H7 (cell line): ENCODE measurements at regions not wholly inside any gene's neighbourhood (a gene's known extent, or its start where the extent isn't known, plus 50 kb on each side); places are given as distances from the start of the nearest gene placed in this dataset.

Experiments
- DNase-seq: peaks from one replicate; pipeline ENCODE4 v3.0.0; 2012
- H3K27me3 ChIP-seq: 2 replicates; pipeline ENCODE4 v1.6.0; 2011; ENCODE audit warnings: mild to moderate bottlenecking, low read length; ENCODE audit not compliant: control insufficient read depth, insufficient read depth
- H3K36me3 ChIP-seq: replicated peaks from 2 replicates; pipeline ENCODE4 v1.5.1; 2011; ENCODE audit warnings: low read length; ENCODE audit not compliant: control insufficient read depth, insufficient read depth
- H3K4me3 ChIP-seq: 2 replicates; pipeline ENCODE4 v1.5.1; 2011; ENCODE audit warnings: low read depth, mild to moderate bottlenecking, control low read depth, low read length, moderate library complexity; ENCODE audit not compliant: insufficient read depth

DNA sequence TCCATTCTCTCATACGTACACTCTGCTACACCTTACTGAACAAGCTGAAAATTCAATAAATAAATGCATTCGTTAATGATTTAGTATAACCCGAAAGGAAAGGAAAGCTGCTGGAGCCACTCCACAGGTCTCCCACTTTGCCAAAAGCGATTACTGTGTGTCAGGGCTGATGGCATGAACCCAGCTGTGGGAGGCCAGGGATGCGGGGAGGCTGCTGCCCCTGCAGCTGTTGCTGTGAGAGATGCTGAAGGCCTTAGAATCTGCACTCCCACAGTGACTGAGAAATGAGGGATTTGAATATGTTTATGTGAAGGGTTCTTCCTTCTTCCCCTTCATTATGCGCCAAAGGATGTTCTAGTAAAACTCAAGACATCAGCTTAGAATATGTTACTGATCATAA lies 58.7 kb upstream of the NBEA start:
- H3K36me3 ChIP-seq, result no peaks in the 10 kb centered on the region
- no peaks in the 10 kb centered on the region for H3K27me3 ChIP-seq
- no peak overlapping the region for H3K4me3 ChIP-seq
- DNase-seq, result no peak

DNA sequence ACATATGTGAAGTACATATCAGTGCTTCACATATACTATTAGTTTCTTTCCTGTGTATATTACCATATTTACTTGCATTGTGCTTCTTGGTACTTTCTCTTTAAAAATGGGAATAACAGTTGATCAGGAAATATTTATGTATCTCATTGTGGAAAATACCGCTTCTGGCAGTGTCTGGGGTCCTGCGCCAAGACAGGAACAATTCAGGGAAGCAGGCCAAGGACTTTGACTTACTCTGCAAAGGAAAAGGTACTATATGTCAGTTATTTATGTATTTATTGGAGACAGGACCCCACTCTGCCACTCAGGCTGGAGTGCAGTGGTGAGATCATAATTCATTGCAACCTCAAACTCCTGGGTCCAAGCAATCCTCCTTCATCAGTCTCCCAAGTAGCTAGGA lies 57.7 kb upstream of the NBEA start:
- H3K36me3 ChIP-seq, result no peaks in the 10 kb centered on the region
- DNase-seq, result no peak

DNA sequence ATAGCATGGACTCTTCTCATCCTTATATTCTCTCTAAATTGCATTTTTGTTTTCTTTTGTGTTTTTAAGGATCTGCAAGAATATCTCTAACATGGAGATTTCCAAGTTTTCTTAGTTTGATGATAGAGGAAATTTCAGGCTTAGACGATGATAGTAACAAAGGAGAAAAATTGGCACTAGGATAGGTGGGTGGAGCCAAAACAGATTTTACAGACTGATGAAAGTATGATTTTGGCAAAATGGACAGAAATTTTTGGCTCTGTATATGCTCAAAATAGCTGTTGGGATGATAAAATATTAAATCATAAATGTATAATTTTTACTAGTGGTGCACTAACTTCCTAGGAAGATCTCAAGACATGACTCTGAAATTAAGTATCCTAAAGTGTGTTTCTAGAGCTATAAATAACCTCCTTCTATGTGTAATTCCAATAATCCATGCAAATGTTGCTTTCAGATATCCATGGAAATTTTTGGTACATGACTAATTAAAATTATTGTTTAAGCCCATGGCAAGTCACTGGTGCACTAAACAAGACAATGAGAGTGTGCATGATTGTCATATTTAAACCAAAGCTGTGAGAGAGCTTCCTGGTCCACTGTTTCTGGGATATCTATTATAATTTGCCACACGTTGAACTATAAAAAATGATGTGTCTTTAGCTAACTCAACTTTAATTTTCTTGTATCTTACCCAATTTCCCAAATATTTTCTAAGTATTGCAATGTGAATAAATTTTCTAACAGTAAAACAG lies 55.8 kb upstream of the NBEA start:
- DNase-seq, result no peak
- Histone ChIP-seq H3K27me3 (no peaks in the 10 kb centered on the region), H3K36me3 (no peaks in the 10 kb centered on the region), H3K4me3 (no peak overlapping the region)

More for the DNA sequence above, 57.7 kb upstream of the NBEA start:
- H3K4me3 ChIP-seq, result no peak overlapping the region
- H3K27me3 ChIP-seq, result no peaks in the 10 kb centered on the region

DNA sequence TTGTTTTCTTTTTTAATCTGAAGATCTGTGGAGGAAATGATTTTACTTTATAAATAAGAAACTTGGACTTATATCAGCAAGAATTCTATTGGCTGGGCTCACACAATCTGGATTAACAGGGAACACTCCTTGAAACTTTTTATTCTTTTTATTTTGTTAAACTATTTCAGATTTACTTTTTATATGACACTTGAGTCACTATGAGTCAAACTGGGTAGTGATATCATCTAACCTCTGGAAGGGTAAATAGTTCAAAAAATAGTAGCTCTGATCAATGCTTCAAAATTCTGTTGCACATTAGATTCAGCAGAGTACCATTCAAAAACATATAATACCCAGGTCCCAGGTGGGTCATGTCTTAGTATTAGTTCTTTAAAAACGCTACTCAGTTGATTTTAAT lies 55.1 kb upstream of the NBEA start:
- H3K36me3 ChIP-seq, result no peaks in the 10 kb centered on the region
- DNase-seq, result no peak
- H3K27me3 ChIP-seq, result no peaks in the 10 kb centered on the region
- H3K4me3 ChIP-seq, result no peak overlapping the region
